IMR-90 (cell line): ENCODE measurements at regions not wholly inside any gene's neighbourhood (a gene's known extent, or its start where the extent isn't known, plus 50 kb on each side); places are given as distances from the start of the nearest gene placed in this dataset.

Experiments used
- ATAC-seq: fragments of 200-7000 bp; cut with Tn5 transposase; 2 replicates; pipeline ENCODE4 v1.9.1; 2020; ENCODE audit warnings: low read depth, mild to moderate bottlenecking, moderate library complexity
- BruUV-seq: library from RNA; stranded (reverse); fragments of 400-500 nt; replicated peaks from 2 replicates; lab custom pipeline; 2021; lab: Mats Ljungman, UMichigan
- CTCF ChIA-PET: fragments of 300-600 bp; formaldehyde crosslinking; extraction: SDS; loops from one replicate; lab custom pipeline; 2021; ENCODE audit warnings: antibody characterized with exemption; lab: Yijun Ruan, JAX
- POLR2A ChIA-PET: fragments of 300-600 bp; sonication (Branson Sonifier 250); formaldehyde crosslinking; loops from one replicate; lab custom pipeline; 2022; ENCODE audit warnings: antibody characterized with exemption; ENCODE audit not compliant: unreplicated experiment; lab: Charles Lee
- DNase-seq: peaks from one replicate; pipeline ENCODE4 v3.0.0; 2013
- H2AFZ ChIP-seq: replicated peaks from 2 replicates; pipeline ENCODE3; 2013; ENCODE audit warnings: low read length, mild to moderate bottlenecking; ENCODE audit not compliant: poor library complexity
- H2AK5ac ChIP-seq: 2 replicates; pipeline ENCODE4 v1.6.1; 2013; ENCODE audit warnings: low read depth, low read length, inconsistent platforms
- H2AK9ac ChIP-seq: replicated peaks from 2 replicates; pipeline ENCODE3; 2013; ENCODE audit warnings: mild to moderate bottlenecking, low read depth, low read length, moderate library complexity; ENCODE audit not compliant: poor library complexity
- H2BK120ac ChIP-seq: 2 replicates; pipeline ENCODE4 v1.6.1; 2013; ENCODE audit warnings: low read depth, low read length, inconsistent platforms
- H2BK15ac ChIP-seq: 3 replicates; pipeline ENCODE4 v1.6.1; 2013; ENCODE audit warnings: low read depth, low read length, inconsistent platforms
- H2BK20ac ChIP-seq: 2 replicates; pipeline ENCODE4 v1.6.1; 2013; ENCODE audit warnings: low read depth, mild to moderate bottlenecking, inconsistent platforms, low read length, moderate library complexity
- H2BK5ac ChIP-seq: 2 replicates; pipeline ENCODE4 v1.6.1; 2013; ENCODE audit warnings: mild to moderate bottlenecking, low read depth, low read length, inconsistent platforms; ENCODE audit not compliant: poor library complexity, severe bottlenecking
- H3K14ac ChIP-seq: replicated peaks from 2 replicates; pipeline ENCODE4 v1.6.1; 2013; ENCODE audit warnings: low read depth, low read length, inconsistent platforms
- H3K18ac ChIP-seq: 2 replicates; pipeline ENCODE4 v1.6.1; 2013; ENCODE audit warnings: low read depth, low read length, control low read depth
- H3K23ac ChIP-seq: 2 replicates; pipeline ENCODE4 v1.6.1; 2013; ENCODE audit warnings: low read depth, low read length, inconsistent platforms
- H3K27ac ChIP-seq: 2 replicates; pipeline ENCODE4 v1.5.1; 2013; ENCODE audit warnings: mild to moderate bottlenecking, control low read depth, low read length; ENCODE audit not compliant: insufficient read depth
- H3K27me3 ChIP-seq: 2 replicates; pipeline ENCODE4 v1.6.1; 2013; ENCODE audit warnings: low read length; ENCODE audit not compliant: control insufficient read depth, insufficient read depth
- H3K36me3 ChIP-seq: 2 replicates; pipeline ENCODE4 v1.6.1; 2013; ENCODE audit warnings: low read length, mixed read lengths; ENCODE audit not compliant: control insufficient read depth, insufficient read depth
- H3K4ac ChIP-seq: 2 replicates; pipeline ENCODE4 v1.6.1; 2013; ENCODE audit warnings: low read depth, low read length, inconsistent platforms
- H3K4me1 ChIP-seq: 2 replicates; pipeline ENCODE4 v1.6.1; 2013; ENCODE audit warnings: low read length, mixed read lengths; ENCODE audit not compliant: control insufficient read depth, insufficient read depth
- H3K4me2 ChIP-seq: 2 replicates; pipeline ENCODE4 v1.6.1; 2013; ENCODE audit warnings: low read depth, mild to moderate bottlenecking, control low read depth, low read length, moderate library complexity
- H3K4me3 ChIP-seq: 2 replicates; pipeline ENCODE4 v1.5.1; 2013; ENCODE audit warnings: low read depth, mild to moderate bottlenecking, control low read depth, low read length, moderate library complexity; ENCODE audit not compliant: insufficient read depth
- H3K56ac ChIP-seq: 2 replicates; pipeline ENCODE4 v1.6.1; 2013; ENCODE audit warnings: low read length, inconsistent platforms; ENCODE audit not compliant: insufficient read depth; ENCODE audit errors: extremely low read depth
- H3K79me1 ChIP-seq, 2 experiments: 2 replicates each; pipeline ENCODE4 v1.6.1; 2013; ENCODE audit warnings: low read length in 2 of 2, inconsistent platforms in 1 of 2, low read depth in 1 of 2
- H3K9ac ChIP-seq: 2 replicates; pipeline ENCODE4 v1.6.1; 2013; ENCODE audit warnings: low read depth, low read length, control low read depth
- H3K9me1 ChIP-seq: 2 replicates; pipeline ENCODE4 v1.6.1; 2013; ENCODE audit warnings: low read length, inconsistent platforms; ENCODE audit not compliant: insufficient read depth
- H3K9me3 ChIP-seq: 2 replicates; pipeline ENCODE4 v1.6.1; 2013; ENCODE audit warnings: low read length; ENCODE audit not compliant: control insufficient read depth, insufficient read depth
- H4K20me1 ChIP-seq: 2 replicates; pipeline ENCODE4 v1.6.1; 2013; ENCODE audit warnings: low read length, inconsistent platforms; ENCODE audit not compliant: insufficient read depth
- H4K5ac ChIP-seq: 2 replicates; pipeline ENCODE4 v1.6.1; 2013; ENCODE audit warnings: mild to moderate bottlenecking, low read depth, low read length, control low read depth
- H4K8ac ChIP-seq, 2 experiments: 2 replicates each; pipeline ENCODE4 v1.6.1; 2013; ENCODE audit warnings: low read depth in 2 of 2, low read length in 2 of 2, control low read depth in 1 of 2, inconsistent platforms in 1 of 2
- H4K91ac ChIP-seq: 2 replicates; pipeline ENCODE4 v1.6.1; 2013; ENCODE audit warnings: low read depth, low read length, inconsistent platforms; ENCODE audit not compliant: insufficient read depth
- CTCF ChIP-seq: conservative IDR thresholded peaks from 2 replicates; pipeline ENCODE4 v1.5.1; 2012; ENCODE audit warnings: mild to moderate bottlenecking, low read depth, low read length, improper control_type of control experiment
- MAFK ChIP-seq: IDR thresholded peaks from 2 replicates; pipeline ENCODE4 v1.6.1; 2012; ENCODE audit warnings: low read depth, low read length, improper control_type of control experiment
- RFX5 ChIP-seq: IDR thresholded peaks from 2 replicates; pipeline ENCODE4 v1.8.0; 2012; ENCODE audit warnings: low read depth, mild to moderate bottlenecking, low read length, moderate library complexity
- WGBS, 2 experiments: methylation state at CpG; one replicate each; pipeline versions ENCODE4 v1.1.5 to v1.1.7; 2013; ENCODE audit warnings: missing lambda C conversion rate in 2 of 2; ENCODE audit not compliant: insufficient read length in 1 of 2; ENCODE audit errors: extremely low coverage in 2 of 2; 5-methylcytosine and 5-hydroxymethylcytosine counted together
- dilution Hi-C: fragments of 300-500 bp; cut with HindIII; formaldehyde crosslinking; loops from one replicate; pipeline ENCODE4 v1.14.3; 2018; ENCODE audit warnings: low sequenced_read_pairs; ENCODE audit not compliant: unreplicated experiment
- in situ Hi-C: fragments of 300-500 bp; cut with MboI; formaldehyde crosslinking; loops from 3 replicates; pipeline ENCODE4 v1.14.3; 2019; ENCODE audit warnings: low sequenced_read_pairs, inconsistent platforms, mixed read lengths
- intact Hi-C: fragments of 100-400 bp; cut with micrococcal nuclease; formaldehyde crosslinking; loops from 2 replicates; pipeline ENCODE4 v1.10.0; 2022

DNA sequence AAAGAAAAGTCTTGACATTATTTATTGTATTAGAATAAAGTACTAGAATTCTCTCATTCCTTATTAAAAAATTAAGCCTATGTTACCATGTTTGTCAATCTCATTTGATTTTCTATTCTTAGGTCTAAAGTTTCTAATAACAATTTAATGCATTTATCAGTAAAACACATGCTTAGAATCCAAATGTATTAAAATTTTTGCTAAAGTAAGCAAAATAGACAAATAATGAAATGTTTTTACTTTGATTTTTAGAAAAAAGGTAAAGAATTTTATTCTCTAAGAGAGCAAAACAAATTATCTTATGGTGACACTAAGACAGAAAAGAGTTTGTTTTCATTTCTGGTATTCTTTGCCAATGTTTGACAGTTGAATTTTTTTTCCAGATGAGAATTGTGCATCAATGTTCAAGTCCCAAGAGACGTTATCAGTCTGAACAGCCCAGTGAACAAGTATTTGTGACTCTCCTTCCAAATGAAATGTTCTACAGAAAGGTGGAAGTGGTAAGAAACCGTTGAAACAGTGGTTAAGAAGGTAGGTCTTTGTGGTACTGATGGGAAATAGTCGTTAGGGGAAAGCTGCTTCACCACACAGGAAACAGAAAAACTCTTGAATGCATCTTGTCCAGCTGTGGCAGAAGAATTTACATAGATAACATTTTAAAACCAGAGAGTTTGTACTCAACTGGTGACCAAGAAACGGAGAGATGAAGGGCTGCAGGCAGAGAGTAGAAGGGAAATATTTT is 402.5 kb downstream of the PTPRC start:
- no peak for ATAC-seq
- no peak overlapping the region for H2BK5ac ChIP-seq
- no peaks in the 10 kb centered on the region for H3K79me1 ChIP-seq
- no peaks in the 10 kb centered on the region for H3K36me3 ChIP-seq
- no peak overlapping the region for H3K4me2 ChIP-seq
- no peak overlapping the region for H3K4me3 ChIP-seq
- no peak overlapping the region for H3K56ac ChIP-seq
- no peak overlapping the region for H3K27ac ChIP-seq
- H2AFZ ChIP-seq, result no peak overlapping the region
- intact Hi-C loops, result no loop called here
- H3K18ac ChIP-seq, result no peak overlapping the region
- H3K9me1 ChIP-seq, result no peaks in the 10 kb centered on the region; the same call in 1 of the 2 replicates
- no peak overlapping the region for H4K5ac ChIP-seq
- no peak overlapping the region for H4K91ac ChIP-seq
- in situ Hi-C loops, result no loop called here
- dilution Hi-C loops, result no loop called here
- DNase-seq, result no peak
- H2BK15ac ChIP-seq, result no peak overlapping the region
- no TSS peak for BruUV-seq
- no peaks in the 10 kb centered on the region for H3K27me3 ChIP-seq
- ChIA-PET POLR2A (no interaction called here), CTCF (no interaction called here)
- no peaks in the 10 kb centered on the region for H3K4me1 ChIP-seq
- H4K20me1 ChIP-seq, result no peaks in the 10 kb centered on the region
- H2BK20ac ChIP-seq, result no peak overlapping the region
- H2BK120ac ChIP-seq, result no peak overlapping the region
- H3K14ac ChIP-seq, result no peak overlapping the region
- H3K9me3 ChIP-seq, result no peaks in the 10 kb centered on the region
- peak; percentile 52 for TF ChIP-seq MAFK
- TF ChIP-seq RFX5, result no peak
- no peak for TF ChIP-seq CTCF
- no peak overlapping the region for H3K9ac ChIP-seq
- H2AK5ac ChIP-seq, result no peak overlapping the region
- H3K4ac ChIP-seq, result no peak overlapping the region
- H2AK9ac ChIP-seq, result no peak overlapping the region
- H4K8ac ChIP-seq, result no peak overlapping the region
- no CpG with 5 or more reads among the region's 4 CpGs for WGBS, 2 experiments
- no peak overlapping the region for H3K23ac ChIP-seq
